Uterus (tissue), 3 donors: ENCODE measurements at regions not wholly inside any gene's neighbourhood (a gene's known extent, or its start where the extent isn't known, plus 50 kb on each side); places are given as distances from the start of the nearest gene placed in this dataset.

ENCODE experiments used
- DNase-seq, 2 donors: peaks; one replicate each; pipeline ENCODE4 v3.0.0-alpha.2; 2019 to 2020
- H3K27ac ChIP-seq, 2 donors: fragments of 200-600 bp; sonication (generic); 1 replicate in 1 of 2; 2 replicates in 1 of 2; pipeline ENCODE4 v1.5.1; 2016 to 2018
- H3K27me3 ChIP-seq, 2 donors: fragments of 200-600 bp; sonication (generic); one replicate each; pipeline ENCODE4 v1.5.1; 2018 to 2019; ENCODE audit warnings: control low read depth in 1 of 2
- H3K36me3 ChIP-seq, 2 donors: fragments of 200-600 bp; sonication (generic); one replicate each; pipeline ENCODE4 v1.5.1; 2019; ENCODE audit warnings: control low read depth in 1 of 2
- H3K4me1 ChIP-seq, 2 donors: fragments of 200-600 bp; sonication (generic); one replicate each; pipeline ENCODE4 v1.5.1; 2018 to 2019; ENCODE audit warnings: control low read depth in 1 of 2
- H3K4me3 ChIP-seq, 2 donors: fragments of 200-600 bp; sonication (generic); 1 replicate in 1 of 2; 2 replicates in 1 of 2; pipeline ENCODE4 v1.5.1; 2018 to 2019; ENCODE audit warnings: mild to moderate bottlenecking in 1 of 2
- H3K9me3 ChIP-seq, 2 donors: fragments of 200-600 bp; sonication (generic); one replicate each; pipeline ENCODE4 v1.5.1; 2019; ENCODE audit warnings: control low read depth in 1 of 2
- CTCF ChIP-seq, 4 experiments: fragments of 200-600 bp in 2 of 4; fragments of 450-650 bp in 2 of 4; sonication (generic) in 2 of 4; IDR thresholded peaks; one replicate each; pipeline ENCODE4 v1.5.1; 2016 to 2019; ENCODE audit warnings: antibody characterized with exemption in 4 of 4, mild to moderate bottlenecking in 2 of 4, moderate library complexity in 1 of 4
- POLR2A ChIP-seq, 2 donors: fragments of 450-650 bp; IDR thresholded peaks; one replicate each; pipeline ENCODE4 v1.6.1; 2016; ENCODE audit warnings: antibody characterized with exemption in 2 of 2, mild to moderate bottlenecking in 1 of 2, moderate library complexity in 1 of 2
- intact Hi-C: fragments of 100-400 bp; cut with DNase I; formaldehyde crosslinking; loops from one replicate; pipeline ENCODE4 v1.15.1; 2023; ENCODE audit warnings: low total_unique reads
- donor health status: DM: yes; HTN: yes; CAD: no.

- TF ChIP-seq POLR2A (IDR thresholded peaks at IDR 0.05) (no peak), CTCF (IDR thresholded peaks at IDR 0.05) (no peak)
- Histone ChIP-seq H3K9me3 (no peaks in the 10 kb centered on the region), H3K27me3 (no peaks in the 10 kb centered on the region), H3K4me3 (no peak overlapping the region), H3K4me1 (no peaks in the 10 kb centered on the region), H3K27ac (no peak overlapping the region), H3K36me3 (no peaks in the 10 kb centered on the region)
- intact Hi-C loops: loop anchor here (5.0 to 10.0 kb wide), 2 partner anchors 177 to 285 kb away; no protein-coding TSS in a partner anchor
- no peak for DNase-seq
Measured at GRCh38 chr7:25569765-25570164, 341.5 kb upstream of the NPVF start.

GRCh38 chr7:25572423-25572822 is 344.1 kb upstream of the NPVF start:
- DNase-seq: no peak
- no peaks in the 10 kb centered on the region for H3K27me3 ChIP-seq
- TF ChIP-seq POLR2A (IDR thresholded peaks at IDR 0.05) (no peak), CTCF (IDR thresholded peaks at IDR 0.05) (no peak)
- H3K4me1 ChIP-seq: no peaks in the 10 kb centered on the region
- intact Hi-C loops: no loop called here
- no peaks in the 10 kb centered on the region for H3K36me3 ChIP-seq
- no peaks in the 10 kb centered on the region for H3K9me3 ChIP-seq
- H3K4me3 ChIP-seq: no peak overlapping the region
- no peak overlapping the region for H3K27ac ChIP-seq

- Histone ChIP-seq H3K4me3 (no peak overlapping the region), H3K4me1 (no peaks in the 10 kb centered on the region), H3K27me3 (no peaks in the 10 kb centered on the region), H3K27ac (peak overlapping the region; percentile 47 to 64), H3K9me3 (no peaks in the 10 kb centered on the region), H3K36me3 (no peaks in the 10 kb centered on the region)
- no peak for TF ChIP-seq POLR2A (IDR thresholded peaks at IDR 0.05)
- TF ChIP-seq CTCF (IDR thresholded peaks at IDR 0.05): no peak
- DNase-seq: no peak
- intact Hi-C loops: no loop called here
Measured at GRCh38 chr7:25574828-25575227, 346.5 kb upstream of the NPVF start.

- Histone ChIP-seq H3K4me3 (no peak overlapping the region), H3K36me3 (no peaks in the 10 kb centered on the region), H3K9me3 (no peaks in the 10 kb centered on the region), H3K27ac (peak overlapping the region; percentile 47 to 64), H3K27me3 (no peaks in the 10 kb centered on the region), H3K4me1 (no peaks in the 10 kb centered on the region)
- TF ChIP-seq CTCF (IDR thresholded peaks at IDR 0.05) (no peak), POLR2A (IDR thresholded peaks at IDR 0.05) (no peak)
- intact Hi-C loops: no loop called here
- no peak for DNase-seq
Measured at GRCh38 chr7:25575634-25576033, 347.3 kb upstream of the NPVF start.

GRCh38 chr7:25578991-25579777 is 350.9 kb upstream of the NPVF start:
- no peaks in the 10 kb centered on the region for H3K27me3 ChIP-seq
- no peaks in the 10 kb centered on the region for H3K36me3 ChIP-seq
- H3K4me3 ChIP-seq: no peak overlapping the region
- TF ChIP-seq CTCF (IDR thresholded peaks at IDR 0.05) (no peak), POLR2A (IDR thresholded peaks at IDR 0.05) (no peak)
- H3K27ac ChIP-seq: no peak overlapping the region
- no peak for DNase-seq
- intact Hi-C loops: no loop called here
- H3K9me3 ChIP-seq: no peaks in the 10 kb centered on the region
- H3K4me1 ChIP-seq: no peaks in the 10 kb centered on the region
